Uterus (tissue), 3 donors: ENCODE measurements at regions not wholly inside any gene's neighbourhood (a gene's known extent, or its start where the extent isn't known, plus 50 kb on each side); places are given as distances from the start of the nearest gene placed in this dataset.

ENCODE experiments used
- DNase-seq, 2 donors: peaks; one replicate each; pipeline ENCODE4 v3.0.0-alpha.2; 2019 to 2020
- H3K27ac ChIP-seq, 2 donors: fragments of 200-600 bp; sonication (generic); 1 replicate in 1 of 2; 2 replicates in 1 of 2; pipeline ENCODE4 v1.5.1; 2016 to 2018
- H3K27me3 ChIP-seq, 2 donors: fragments of 200-600 bp; sonication (generic); one replicate each; pipeline ENCODE4 v1.5.1; 2018 to 2019; ENCODE audit warnings: control low read depth in 1 of 2
- H3K36me3 ChIP-seq, 2 donors: fragments of 200-600 bp; sonication (generic); one replicate each; pipeline ENCODE4 v1.5.1; 2019; ENCODE audit warnings: control low read depth in 1 of 2
- H3K4me1 ChIP-seq, 2 donors: fragments of 200-600 bp; sonication (generic); one replicate each; pipeline ENCODE4 v1.5.1; 2018 to 2019; ENCODE audit warnings: control low read depth in 1 of 2
- H3K4me3 ChIP-seq, 2 donors: fragments of 200-600 bp; sonication (generic); 1 replicate in 1 of 2; 2 replicates in 1 of 2; pipeline ENCODE4 v1.5.1; 2018 to 2019; ENCODE audit warnings: mild to moderate bottlenecking in 1 of 2
- H3K9me3 ChIP-seq, 2 donors: fragments of 200-600 bp; sonication (generic); one replicate each; pipeline ENCODE4 v1.5.1; 2019; ENCODE audit warnings: control low read depth in 1 of 2
- CTCF ChIP-seq, 4 experiments: fragments of 200-600 bp in 2 of 4; fragments of 450-650 bp in 2 of 4; sonication (generic) in 2 of 4; IDR thresholded peaks; one replicate each; pipeline ENCODE4 v1.5.1; 2016 to 2019; ENCODE audit warnings: antibody characterized with exemption in 4 of 4, mild to moderate bottlenecking in 2 of 4, moderate library complexity in 1 of 4
- POLR2A ChIP-seq, 2 donors: fragments of 450-650 bp; IDR thresholded peaks; one replicate each; pipeline ENCODE4 v1.6.1; 2016; ENCODE audit warnings: antibody characterized with exemption in 2 of 2, mild to moderate bottlenecking in 1 of 2, moderate library complexity in 1 of 2
- intact Hi-C: fragments of 100-400 bp; cut with DNase I; formaldehyde crosslinking; loops from one replicate; pipeline ENCODE4 v1.15.1; 2023; ENCODE audit warnings: low total_unique reads
- donor health status: DM: yes; HTN: yes; CAD: no.

DNA sequence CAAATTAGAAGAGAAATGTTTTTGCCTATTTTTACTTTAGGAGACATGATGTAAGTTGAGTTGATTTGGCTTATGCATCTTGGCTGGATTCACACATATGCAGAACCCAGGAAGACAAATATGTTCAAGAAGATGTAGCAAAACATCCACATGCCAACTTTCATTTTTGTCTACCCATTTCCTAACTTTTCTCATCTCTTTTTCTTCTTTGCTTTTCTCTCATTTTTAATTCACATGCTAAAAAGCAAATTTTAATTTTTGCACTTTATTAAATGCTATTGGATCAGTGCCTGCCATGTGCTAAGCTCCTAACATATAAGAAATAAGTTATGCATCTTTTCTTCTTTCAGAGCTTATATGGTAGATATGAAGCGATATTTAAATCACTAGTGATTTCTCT is 143.7 kb upstream of the GRM3 start:
- no peak overlapping the region for H3K27ac ChIP-seq
- H3K27me3 ChIP-seq = no peaks in the 10 kb centered on the region
- H3K9me3 ChIP-seq = no peaks in the 10 kb centered on the region
- intact Hi-C loops = no loop called here
- H3K4me3 ChIP-seq = no peak overlapping the region
- H3K36me3 ChIP-seq = no peaks in the 10 kb centered on the region
- no peak for TF ChIP-seq CTCF (IDR thresholded peaks at IDR 0.05)
- TF ChIP-seq POLR2A (IDR thresholded peaks at IDR 0.05) = no peak
- no peak for DNase-seq
- no peaks in the 10 kb centered on the region for H3K4me1 ChIP-seq

DNA sequence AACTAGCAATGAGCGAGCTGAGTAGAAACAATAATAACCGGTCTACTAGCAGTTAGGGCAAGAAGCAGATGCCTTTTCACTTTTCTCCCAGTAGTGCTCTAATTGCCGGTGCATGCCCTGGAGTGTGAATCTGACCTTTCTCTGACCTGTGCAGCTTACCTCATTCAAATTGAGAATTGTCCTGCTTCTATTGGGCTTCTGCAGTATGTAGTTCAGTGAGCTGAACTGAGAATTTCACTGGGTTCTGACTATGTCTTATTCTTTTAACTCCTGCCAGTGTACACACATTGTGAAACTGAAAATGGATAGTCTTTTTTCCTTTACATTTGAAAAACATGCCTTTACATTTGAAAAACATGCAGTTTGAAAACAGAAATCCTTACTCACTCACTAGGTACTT is 157.9 kb upstream of the GRM3 start:
- H3K4me1 ChIP-seq = no peaks in the 10 kb centered on the region
- no peak overlapping the region for H3K4me3 ChIP-seq
- no peaks in the 10 kb centered on the region for H3K9me3 ChIP-seq
- H3K27me3 ChIP-seq = no peaks in the 10 kb centered on the region
- intact Hi-C loops = no loop called here
- no peak overlapping the region for H3K27ac ChIP-seq
- TF ChIP-seq POLR2A (IDR thresholded peaks at IDR 0.05) (no peak), CTCF (IDR thresholded peaks at IDR 0.05) (no peak)
- no peaks in the 10 kb centered on the region for H3K36me3 ChIP-seq
- no peak for DNase-seq

DNA sequence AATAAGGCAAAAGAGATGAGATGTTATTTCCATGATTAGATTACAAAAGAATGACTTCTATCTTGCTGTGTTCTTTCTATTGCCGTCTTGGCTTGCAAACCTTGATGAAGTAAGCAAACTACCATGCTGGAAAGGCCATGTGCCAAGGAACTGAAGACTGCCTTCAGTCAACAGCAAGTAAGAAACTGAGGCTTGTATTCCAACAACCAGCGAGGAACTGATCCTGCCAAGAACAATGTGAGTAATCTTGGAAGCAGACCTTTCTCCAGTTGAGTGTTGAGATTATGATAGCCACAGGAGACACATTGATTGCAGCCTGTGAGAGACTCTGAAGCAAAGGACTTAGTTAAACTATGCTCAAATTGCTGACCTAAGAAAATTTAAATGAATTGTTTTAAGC is 164.6 kb upstream of the GRM3 start:
- no peak overlapping the region for H3K4me3 ChIP-seq
- intact Hi-C loops = no loop called here
- DNase-seq = no peak
- no peaks in the 10 kb centered on the region for H3K4me1 ChIP-seq
- H3K9me3 ChIP-seq = no peaks in the 10 kb centered on the region
- H3K27ac ChIP-seq = no peak overlapping the region
- H3K36me3 ChIP-seq = no peaks in the 10 kb centered on the region
- no peak for TF ChIP-seq CTCF (IDR thresholded peaks at IDR 0.05)
- no peak for TF ChIP-seq POLR2A (IDR thresholded peaks at IDR 0.05)
- no peaks in the 10 kb centered on the region for H3K27me3 ChIP-seq

GRCh38 chr7:86477343-86477935 is 166.3 kb upstream of the GRM3 start:
- Histone ChIP-seq H3K4me1 (no peaks in the 10 kb centered on the region), H3K9me3 (no peaks in the 10 kb centered on the region), H3K27me3 (no peaks in the 10 kb centered on the region), H3K4me3 (no peak overlapping the region), H3K27ac (no peak overlapping the region), H3K36me3 (no peaks in the 10 kb centered on the region)
- TF ChIP-seq POLR2A (IDR thresholded peaks at IDR 0.05) = no peak
- TF ChIP-seq CTCF (IDR thresholded peaks at IDR 0.05) = no peak
- DNase-seq = no peak
- intact Hi-C loops = no loop called here

- H3K36me3 ChIP-seq = no peaks in the 10 kb centered on the region
- no peak for TF ChIP-seq POLR2A (IDR thresholded peaks at IDR 0.05)
- no peak for TF ChIP-seq CTCF (IDR thresholded peaks at IDR 0.05)
- H3K9me3 ChIP-seq = no peaks in the 10 kb centered on the region
- H3K27me3 ChIP-seq = no peaks in the 10 kb centered on the region
- H3K27ac ChIP-seq = no peak overlapping the region
- no peak overlapping the region for H3K4me3 ChIP-seq
- intact Hi-C loops = no loop called here
- no peaks in the 10 kb centered on the region for H3K4me1 ChIP-seq
- no peak for DNase-seq
Observed at GRCh38 chr7:86470763-86471162, 172.9 kb upstream of the GRM3 start.
